Neural cell (in vitro differentiated cells): ENCODE measurements at regions not wholly inside any gene's neighbourhood (a gene's known extent, or its start where the extent isn't known, plus 50 kb on each side); places are given as distances from the start of the nearest gene placed in this dataset.

ENCODE experiments used
- EP300 ChIP-seq: fragments of 450-650 bp; conservative IDR thresholded peaks from 2 replicates; pipeline ENCODE4 v1.6.1; 2014; ENCODE audit warnings: antibody characterized with exemption, mild to moderate bottlenecking, moderate library complexity; ENCODE audit not compliant: poor library complexity, severe bottlenecking
- EZH2 ChIP-seq: fragments of 200-600, 300-800 bp; shearing (Covaris generic), sonication (generic); IDR thresholded peaks from 2 replicates; pipeline ENCODE4 v1.6.1; 2014; ENCODE audit warnings: antibody characterized with exemption, low read length, borderline replicate concordance, mild to moderate bottlenecking; ENCODE audit not compliant: insufficient read depth, poor library complexity, severe bottlenecking
- MXI1 ChIP-seq: fragments of 450-650 bp; conservative IDR thresholded peaks from 2 replicates; pipeline ENCODE4 v1.6.1; 2014; ENCODE audit warnings: antibody characterized with exemption, mild to moderate bottlenecking; ENCODE audit not compliant: poor library complexity, severe bottlenecking
- POLR2AphosphoS5 ChIP-seq: IDR thresholded peaks from 2 replicates; pipeline ENCODE4 v1.6.1; 2012
- RAD21 ChIP-seq: fragments of 450-650 bp; conservative IDR thresholded peaks from 2 replicates; pipeline ENCODE4 v1.6.1; 2014; ENCODE audit warnings: antibody characterized with exemption, mild to moderate bottlenecking, moderate library complexity
- SMC3 ChIP-seq: fragments of 450-650 bp; conservative IDR thresholded peaks from 2 replicates; pipeline ENCODE4 v1.6.1; 2014; ENCODE audit warnings: antibody characterized with exemption, mild to moderate bottlenecking, moderate library complexity; ENCODE audit not compliant: poor library complexity
- TAF1 ChIP-seq: IDR thresholded peaks from 2 replicates; pipeline ENCODE4 v1.6.1; 2012; ENCODE audit warnings: low read depth
- TF ChIP-seq, protein P1 (sequence below): fragments of 450-650 bp; IDR thresholded peaks from 2 replicates; pipeline ENCODE4 v1.5.1; 2014; ENCODE audit warnings: antibody characterized with exemption, mild to moderate bottlenecking, moderate library complexity; ENCODE audit not compliant: poor library complexity, severe bottlenecking
- TF ChIP-seq, protein P2 (sequence below): IDR thresholded peaks from 2 replicates; pipeline ENCODE4 v1.6.1; 2012; ENCODE audit warnings: borderline replicate concordance

DNA sequence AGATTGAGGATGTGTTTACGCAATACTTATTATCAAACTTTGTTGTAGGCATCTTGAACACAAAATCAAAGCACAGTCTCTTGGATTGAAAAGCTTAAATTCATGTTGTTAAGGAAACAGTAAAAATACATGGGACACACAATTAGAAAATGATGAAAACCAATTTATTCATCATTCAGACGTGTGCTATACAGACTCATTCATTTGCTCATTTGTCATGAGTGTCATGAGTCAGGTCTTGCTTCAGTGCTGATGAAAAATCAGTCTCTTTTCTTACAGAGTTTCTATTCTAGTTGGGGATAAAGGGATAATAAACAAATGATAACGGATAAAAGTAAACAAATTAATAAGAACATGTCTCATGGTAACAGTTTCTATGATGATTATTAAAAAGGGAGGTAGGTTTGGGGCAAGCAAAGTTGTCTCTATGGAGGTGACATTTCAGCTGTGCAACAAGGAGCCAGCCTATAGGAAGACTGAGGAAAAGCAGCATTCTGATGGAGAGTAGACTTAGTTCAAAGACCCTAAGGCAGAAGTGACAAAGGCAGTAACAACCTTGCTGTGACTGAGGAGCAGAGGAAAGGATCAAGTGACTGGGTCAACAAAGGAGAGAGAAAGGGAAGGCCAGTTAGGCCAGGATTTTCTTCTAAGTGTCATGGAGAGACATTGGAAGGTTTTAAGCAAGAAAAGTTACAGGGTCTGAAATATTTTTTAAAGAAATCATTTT is 224.0 kb upstream of the HHIP start:
- no peak for TF ChIP-seq EZH2
- TF ChIP-seq, protein P1, sequence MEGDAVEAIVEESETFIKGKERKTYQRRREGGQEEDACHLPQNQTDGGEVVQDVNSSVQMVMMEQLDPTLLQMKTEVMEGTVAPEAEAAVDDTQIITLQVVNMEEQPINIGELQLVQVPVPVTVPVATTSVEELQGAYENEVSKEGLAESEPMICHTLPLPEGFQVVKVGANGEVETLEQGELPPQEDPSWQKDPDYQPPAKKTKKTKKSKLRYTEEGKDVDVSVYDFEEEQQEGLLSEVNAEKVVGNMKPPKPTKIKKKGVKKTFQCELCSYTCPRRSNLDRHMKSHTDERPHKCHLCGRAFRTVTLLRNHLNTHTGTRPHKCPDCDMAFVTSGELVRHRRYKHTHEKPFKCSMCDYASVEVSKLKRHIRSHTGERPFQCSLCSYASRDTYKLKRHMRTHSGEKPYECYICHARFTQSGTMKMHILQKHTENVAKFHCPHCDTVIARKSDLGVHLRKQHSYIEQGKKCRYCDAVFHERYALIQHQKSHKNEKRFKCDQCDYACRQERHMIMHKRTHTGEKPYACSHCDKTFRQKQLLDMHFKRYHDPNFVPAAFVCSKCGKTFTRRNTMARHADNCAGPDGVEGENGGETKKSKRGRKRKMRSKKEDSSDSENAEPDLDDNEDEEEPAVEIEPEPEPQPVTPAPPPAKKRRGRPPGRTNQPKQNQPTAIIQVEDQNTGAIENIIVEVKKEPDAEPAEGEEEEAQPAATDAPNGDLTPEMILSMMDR: no peak
- no peak for TF ChIP-seq TAF1
- TF ChIP-seq SMC3: no peak
- TF ChIP-seq RAD21: no peak
- TF ChIP-seq, protein P2, sequence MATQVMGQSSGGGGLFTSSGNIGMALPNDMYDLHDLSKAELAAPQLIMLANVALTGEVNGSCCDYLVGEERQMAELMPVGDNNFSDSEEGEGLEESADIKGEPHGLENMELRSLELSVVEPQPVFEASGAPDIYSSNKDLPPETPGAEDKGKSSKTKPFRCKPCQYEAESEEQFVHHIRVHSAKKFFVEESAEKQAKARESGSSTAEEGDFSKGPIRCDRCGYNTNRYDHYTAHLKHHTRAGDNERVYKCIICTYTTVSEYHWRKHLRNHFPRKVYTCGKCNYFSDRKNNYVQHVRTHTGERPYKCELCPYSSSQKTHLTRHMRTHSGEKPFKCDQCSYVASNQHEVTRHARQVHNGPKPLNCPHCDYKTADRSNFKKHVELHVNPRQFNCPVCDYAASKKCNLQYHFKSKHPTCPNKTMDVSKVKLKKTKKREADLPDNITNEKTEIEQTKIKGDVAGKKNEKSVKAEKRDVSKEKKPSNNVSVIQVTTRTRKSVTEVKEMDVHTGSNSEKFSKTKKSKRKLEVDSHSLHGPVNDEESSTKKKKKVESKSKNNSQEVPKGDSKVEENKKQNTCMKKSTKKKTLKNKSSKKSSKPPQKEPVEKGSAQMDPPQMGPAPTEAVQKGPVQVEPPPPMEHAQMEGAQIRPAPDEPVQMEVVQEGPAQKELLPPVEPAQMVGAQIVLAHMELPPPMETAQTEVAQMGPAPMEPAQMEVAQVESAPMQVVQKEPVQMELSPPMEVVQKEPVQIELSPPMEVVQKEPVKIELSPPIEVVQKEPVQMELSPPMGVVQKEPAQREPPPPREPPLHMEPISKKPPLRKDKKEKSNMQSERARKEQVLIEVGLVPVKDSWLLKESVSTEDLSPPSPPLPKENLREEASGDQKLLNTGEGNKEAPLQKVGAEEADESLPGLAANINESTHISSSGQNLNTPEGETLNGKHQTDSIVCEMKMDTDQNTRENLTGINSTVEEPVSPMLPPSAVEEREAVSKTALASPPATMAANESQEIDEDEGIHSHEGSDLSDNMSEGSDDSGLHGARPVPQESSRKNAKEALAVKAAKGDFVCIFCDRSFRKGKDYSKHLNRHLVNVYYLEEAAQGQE: no peak
- no peak for TF ChIP-seq POLR2AphosphoS5
- TF ChIP-seq MXI1: no peak
- no peak for TF ChIP-seq EP300
